ENCODE measurements at regions not wholly inside any gene's neighbourhood (a gene's known extent, or its start where the extent isn't known, plus 50 kb on each side); places are given as distances from the start of the nearest gene placed in this dataset.

GRCh38 chr15:35857567-35858226 is 311.7 kb upstream of the DPH6 start:
- Histone ChIP-seq H3K27me3 (ENCODE audit: insufficient read depth, low read depth) (no peaks in the 10 kb centered on the region), H3K4me3 (no peak overlapping the region), H2AFZ (no peak overlapping the region), H3K79me2 (ENCODE audit: low read depth) (no peaks in the 10 kb centered on the region), H4K20me1 (ENCODE audit: insufficient read depth) (no peaks in the 10 kb centered on the region), H3F3A (ENCODE audit: insufficient read depth, low read depth) (no peaks in the 10 kb centered on the region), H3K27ac (no peak overlapping the region), H3K4me1 (replicated peaks; ENCODE audit: insufficient read depth) (no peaks in the 10 kb centered on the region), H3K4me2 (no peak overlapping the region), H3K9me2 (ENCODE audit: insufficient read depth) (no peaks in the 10 kb centered on the region), H3K36me3 (ENCODE audit: low read depth) (no peaks in the 10 kb centered on the region), H3K9me3 (ENCODE audit: insufficient read depth, low read depth) (no peaks in the 10 kb centered on the region)
- TF ChIP-seq CTCF (conservative IDR thresholded peaks at IDR 0.05) (no peak), EZH2 (IDR thresholded peaks at IDR 0.05; ENCODE audit: low read depth) (no peak)
- ChIA-PET POLR2A (ENCODE audit: unreplicated experiment) (interaction anchor here (0.6 kb wide), 1 partner anchor 537 kb away, joined by 3 read pairs; no protein-coding TSS in a partner anchor), CTCF (interaction anchor here (0.6 kb wide), 1 partner anchor 122 kb away, joined by 4 read pairs; no protein-coding TSS in a partner anchor)
- BruUV-seq (replicated peaks) = no TSS peak
- intact Hi-C loops (cut with micrococcal nuclease; ENCODE audit: unreplicated experiment) = no loop called here
- DNase-seq = no peak

GRCh38 chr15:35858707-35859106 is 312.7 kb upstream of the DPH6 start:
- H3F3A ChIP-seq (ENCODE audit: insufficient read depth, low read depth) = no peaks in the 10 kb centered on the region
- H3K27me3 ChIP-seq (ENCODE audit: insufficient read depth, low read depth) = no peaks in the 10 kb centered on the region
- no peaks in the 10 kb centered on the region for H3K4me1 ChIP-seq (replicated peaks; ENCODE audit: insufficient read depth)
- H3K4me2 ChIP-seq = no peak overlapping the region
- CTCF ChIA-PET = no interaction called here
- TF ChIP-seq CTCF (conservative IDR thresholded peaks at IDR 0.05) (no peak), EZH2 (IDR thresholded peaks at IDR 0.05; ENCODE audit: low read depth) (no peak)
- no peak overlapping the region for H3K27ac ChIP-seq
- H3K4me3 ChIP-seq = no peak overlapping the region
- DNase-seq = no peak
- H4K20me1 ChIP-seq (ENCODE audit: insufficient read depth) = no peaks in the 10 kb centered on the region
- H3K36me3 ChIP-seq (ENCODE audit: low read depth) = no peaks in the 10 kb centered on the region
- H3K9me2 ChIP-seq (ENCODE audit: insufficient read depth) = no peaks in the 10 kb centered on the region
- H3K9me3 ChIP-seq (ENCODE audit: insufficient read depth, low read depth) = no peaks in the 10 kb centered on the region
- no TSS peak for BruUV-seq (replicated peaks)
- H3K79me2 ChIP-seq (ENCODE audit: low read depth) = no peaks in the 10 kb centered on the region
- POLR2A ChIA-PET (ENCODE audit: unreplicated experiment) = no interaction called here
- no peak overlapping the region for H2AFZ ChIP-seq
- intact Hi-C loops (cut with micrococcal nuclease; ENCODE audit: unreplicated experiment) = no loop called here

GRCh38 chr15:35863655-35864054 is 317.7 kb upstream of the DPH6 start:
- no peaks in the 10 kb centered on the region for H3K9me3 ChIP-seq (ENCODE audit: insufficient read depth, low read depth)
- no peaks in the 10 kb centered on the region for H3F3A ChIP-seq (ENCODE audit: insufficient read depth, low read depth)
- ChIA-PET POLR2A (ENCODE audit: unreplicated experiment) (no interaction called here), CTCF (no interaction called here)
- H4K20me1 ChIP-seq (ENCODE audit: insufficient read depth) = no peaks in the 10 kb centered on the region
- no peaks in the 10 kb centered on the region for H3K36me3 ChIP-seq (ENCODE audit: low read depth)
- no peak overlapping the region for H3K4me3 ChIP-seq
- no peak overlapping the region for H3K4me2 ChIP-seq
- no peaks in the 10 kb centered on the region for H3K27me3 ChIP-seq (ENCODE audit: insufficient read depth, low read depth)
- BruUV-seq (replicated peaks) = no TSS peak
- no peaks in the 10 kb centered on the region for H3K4me1 ChIP-seq (replicated peaks; ENCODE audit: insufficient read depth)
- intact Hi-C loops (cut with micrococcal nuclease; ENCODE audit: unreplicated experiment) = no loop called here
- no peaks in the 10 kb centered on the region for H3K9me2 ChIP-seq (ENCODE audit: insufficient read depth)
- no peak overlapping the region for H3K27ac ChIP-seq
- no peaks in the 10 kb centered on the region for H3K79me2 ChIP-seq (ENCODE audit: low read depth)
- no peak for DNase-seq
- no peak overlapping the region for H2AFZ ChIP-seq
- TF ChIP-seq CTCF (conservative IDR thresholded peaks at IDR 0.05) (no peak), EZH2 (IDR thresholded peaks at IDR 0.05; ENCODE audit: low read depth) (no peak)

Data from PC-9 (cell line).